AG04449 (cell line): ENCODE measurements at regions not wholly inside any gene's neighbourhood (a gene's known extent, or its start where the extent isn't known, plus 50 kb on each side); places are given as distances from the start of the nearest gene placed in this dataset.

Experiments
- CTCF ChIA-PET: fragments of 350-600 bp; formaldehyde crosslinking; extraction: SDS; loops from one replicate; lab custom pipeline; 2021; ENCODE audit warnings: antibody characterized with exemption; lab: Yijun Ruan, JAX
- POLR2A ChIA-PET: fragments of 400-600, 350-600 bp; formaldehyde crosslinking; extraction: SDS; loops from one replicate; lab custom pipeline; 2020; ENCODE audit warnings: antibody characterized with exemption, inconsistent platforms; lab: Yijun Ruan, JAX
- DNase-seq: peaks from one replicate; pipeline ENCODE4 v3.0.0-alpha.2; 2010; ENCODE audit warnings: low read depth, low spot score
- H3K4me3 ChIP-seq: 2 replicates; pipeline ENCODE4 v1.5.1; 2011; ENCODE audit warnings: low read depth, mild to moderate bottlenecking, control low read depth, low read length
- CTCF ChIP-seq: IDR thresholded peaks from one replicate; pipeline ENCODE4 v1.5.1; 2011; ENCODE audit warnings: mild to moderate bottlenecking, moderate library complexity, low read length, control low read depth, inconsistent platforms; ENCODE audit not compliant: insufficient read depth; ENCODE audit errors: missing control alignments

DNA sequence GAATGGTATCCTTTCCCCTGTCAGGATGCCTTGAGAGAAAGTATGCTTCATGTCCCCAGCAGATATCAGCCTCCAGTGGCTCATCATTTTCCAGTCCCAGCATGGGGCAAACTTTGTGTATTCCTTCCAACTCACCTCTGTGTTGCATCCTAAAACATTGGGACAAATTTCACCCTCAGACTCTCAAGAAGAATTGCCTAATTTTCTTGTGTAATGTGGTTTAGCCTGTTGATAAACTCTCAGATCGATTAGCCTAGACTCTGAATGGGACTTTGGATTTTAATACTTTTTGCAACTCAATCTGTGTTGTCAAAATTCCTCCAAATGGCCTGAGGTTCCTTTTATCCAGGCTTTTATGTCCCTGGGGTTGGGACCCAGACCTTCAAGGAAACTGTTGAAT is 805.3 kb downstream of the C4orf33 start:
- POLR2A ChIA-PET: no interaction called here
- no peak for TF ChIP-seq CTCF
- CTCF ChIA-PET: no interaction called here
- DNase-seq: no peak
- no peak overlapping the region for H3K4me3 ChIP-seq

DNA sequence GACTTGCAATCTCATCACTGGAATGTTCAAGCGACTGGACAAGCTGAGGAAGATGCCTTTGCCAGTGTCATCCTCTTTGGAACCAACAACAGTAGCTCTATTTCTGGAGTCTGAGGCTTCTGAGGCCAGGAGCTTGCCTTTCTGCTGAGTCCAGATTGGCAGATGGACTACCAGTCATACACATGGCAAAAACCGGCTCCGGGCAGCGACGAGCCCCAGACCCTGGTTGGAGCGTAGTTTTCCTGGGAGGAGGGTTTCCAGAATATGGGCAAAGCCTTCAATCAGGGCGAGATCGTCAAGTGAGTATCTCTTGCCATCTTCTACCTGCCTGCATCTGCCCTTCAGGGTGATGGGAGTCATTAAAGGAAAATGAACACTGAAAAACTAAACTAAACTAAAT is 807.9 kb downstream of the C4orf33 start:
- CTCF ChIA-PET: no interaction called here

DNA sequence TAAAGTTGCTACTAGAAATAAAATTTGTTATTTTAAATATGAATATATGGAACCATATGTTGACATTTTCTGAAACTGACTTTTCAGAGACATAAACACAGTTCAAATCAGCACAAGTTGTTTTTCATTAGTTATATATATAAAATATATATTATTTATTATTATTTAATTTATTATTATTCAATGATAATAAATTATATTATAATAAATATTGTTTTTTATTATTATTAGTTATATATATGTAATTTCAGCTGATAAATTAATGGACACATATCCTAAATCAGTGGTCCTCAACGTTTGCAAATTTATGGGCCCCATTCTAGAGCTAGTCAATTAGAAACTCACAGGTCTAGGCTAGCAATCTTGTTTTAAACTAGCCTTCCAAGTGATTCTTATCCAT is 809.3 kb downstream of the C4orf33 start:
- ChIA-PET POLR2A (no interaction called here), CTCF (no interaction called here)
- H3K4me3 ChIP-seq: no peak overlapping the region
- DNase-seq: no peak
- TF ChIP-seq CTCF: no peak

More for the DNA sequence above, 807.9 kb downstream of the C4orf33 start:
- H3K4me3 ChIP-seq: no peak overlapping the region
- no peak for TF ChIP-seq CTCF
- DNase-seq: no peak
- POLR2A ChIA-PET: no interaction called here

- no peak overlapping the region for H3K4me3 ChIP-seq
- ChIA-PET POLR2A (no interaction called here), CTCF (no interaction called here)
- no peak for TF ChIP-seq CTCF
- no peak for DNase-seq
Observed at GRCh38 chr4:129908117-129908516, 812.2 kb downstream of the C4orf33 start.

DNA sequence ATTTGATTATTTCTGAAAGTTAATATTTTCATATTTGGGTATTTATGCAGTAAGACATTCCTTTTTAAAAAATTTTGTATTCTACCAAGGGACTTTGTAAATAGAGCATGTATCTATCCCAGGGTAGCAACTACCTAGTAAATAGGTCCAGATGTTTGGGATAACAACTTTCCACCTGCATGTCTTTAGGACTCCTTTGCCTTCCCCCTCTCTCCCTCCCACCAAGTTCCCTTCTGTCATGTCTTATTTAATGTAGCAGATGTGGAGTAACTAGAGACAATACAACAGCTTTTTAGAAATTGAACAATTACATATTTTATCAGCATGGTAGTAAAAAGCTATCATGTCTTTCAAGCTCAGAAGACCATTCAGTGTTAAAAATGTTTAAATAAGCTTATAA is 821.0 kb downstream of the C4orf33 start:
- H3K4me3 ChIP-seq: no peak overlapping the region
- POLR2A ChIA-PET: no interaction called here
- TF ChIP-seq CTCF: no peak
- CTCF ChIA-PET: no interaction called here
- no peak for DNase-seq

GRCh38 chr4:129917651-129918050 is 821.7 kb downstream of the C4orf33 start:
- ChIA-PET CTCF (no interaction called here), POLR2A (no interaction called here)
- no peak overlapping the region for H3K4me3 ChIP-seq
- DNase-seq: no peak
- TF ChIP-seq CTCF: no peak

- CTCF ChIA-PET: interaction anchor here (1.1 kb wide), 1 partner anchor 410 kb away, joined by 4 read pairs; no protein-coding TSS in a partner anchor
- DNase-seq: no peak
- POLR2A ChIA-PET: no interaction called here
- TF ChIP-seq CTCF: no peak
- no peak overlapping the region for H3K4me3 ChIP-seq
Observed at GRCh38 chr4:129926936-129927335, 831.0 kb downstream of the C4orf33 start.
